Sigmoid colon (tissue), 4 donors: ENCODE measurements at regions not wholly inside any gene's neighbourhood (a gene's known extent, or its start where the extent isn't known, plus 50 kb on each side); places are given as distances from the start of the nearest gene placed in this dataset.

ENCODE experiments used
- EP300 ChIP-seq, 4 donors: sonication (generic); formaldehyde crosslinking; IDR thresholded peaks; one replicate each; pipeline ENCODE4 v1.6.1; 2017; ENCODE audit warnings: antibody characterized with exemption in 4 of 4
- POLR2A ChIP-seq, 2 donors: fragments of 450-650 bp; IDR thresholded peaks; one replicate each; pipeline ENCODE4 v1.6.1; 2016; ENCODE audit warnings: antibody characterized with exemption in 2 of 2, mild to moderate bottlenecking in 2 of 2, moderate library complexity in 2 of 2
- POLR2AphosphoS5 ChIP-seq, 4 donors: sonication (generic); formaldehyde crosslinking; IDR thresholded peaks; one replicate each; pipeline ENCODE4 v1.6.1; 2017; ENCODE audit warnings: antibody characterized with exemption in 4 of 4
- TF ChIP-seq, protein P1 (sequence below), 4 experiments: fragments of 450-650 bp in 3 of 4; fragments of 200-600 bp in 1 of 4; IDR thresholded peaks; one replicate each; pipeline ENCODE4 v1.5.1; 2016 to 2019; ENCODE audit warnings: antibody characterized with exemption in 4 of 4, mild to moderate bottlenecking in 3 of 4, moderate library complexity in 2 of 4

- TF ChIP-seq, protein P1, sequence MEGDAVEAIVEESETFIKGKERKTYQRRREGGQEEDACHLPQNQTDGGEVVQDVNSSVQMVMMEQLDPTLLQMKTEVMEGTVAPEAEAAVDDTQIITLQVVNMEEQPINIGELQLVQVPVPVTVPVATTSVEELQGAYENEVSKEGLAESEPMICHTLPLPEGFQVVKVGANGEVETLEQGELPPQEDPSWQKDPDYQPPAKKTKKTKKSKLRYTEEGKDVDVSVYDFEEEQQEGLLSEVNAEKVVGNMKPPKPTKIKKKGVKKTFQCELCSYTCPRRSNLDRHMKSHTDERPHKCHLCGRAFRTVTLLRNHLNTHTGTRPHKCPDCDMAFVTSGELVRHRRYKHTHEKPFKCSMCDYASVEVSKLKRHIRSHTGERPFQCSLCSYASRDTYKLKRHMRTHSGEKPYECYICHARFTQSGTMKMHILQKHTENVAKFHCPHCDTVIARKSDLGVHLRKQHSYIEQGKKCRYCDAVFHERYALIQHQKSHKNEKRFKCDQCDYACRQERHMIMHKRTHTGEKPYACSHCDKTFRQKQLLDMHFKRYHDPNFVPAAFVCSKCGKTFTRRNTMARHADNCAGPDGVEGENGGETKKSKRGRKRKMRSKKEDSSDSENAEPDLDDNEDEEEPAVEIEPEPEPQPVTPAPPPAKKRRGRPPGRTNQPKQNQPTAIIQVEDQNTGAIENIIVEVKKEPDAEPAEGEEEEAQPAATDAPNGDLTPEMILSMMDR (IDR thresholded peaks at IDR 0.05): no peak
- TF ChIP-seq EP300 (IDR thresholded peaks at IDR 0.05) (no peak), POLR2A (IDR thresholded peaks at IDR 0.05) (no peak), POLR2AphosphoS5 (IDR thresholded peaks at IDR 0.05) (no peak)
Measured at GRCh38 chr4:148954011-148954749, 512.0 kb upstream of the NR3C2 start.
